Colonic mucosa (tissue), 4 donors: ENCODE measurements at regions not wholly inside any gene's neighbourhood (a gene's known extent, or its start where the extent isn't known, plus 50 kb on each side); places are given as distances from the start of the nearest gene placed in this dataset.

Experiments used
- DNase-seq: peaks from one replicate; pipeline ENCODE4 v3.0.0-alpha.2; 2020
- H3K27ac ChIP-seq: fragments of 200-600 bp; one replicate; pipeline ENCODE4 v1.8.0; 2021
- H3K27me3 ChIP-seq: fragments of 200-600 bp; one replicate; pipeline ENCODE4 v1.8.0; 2021
- H3K36me3 ChIP-seq: fragments of 200-600 bp; one replicate; pipeline ENCODE4 v1.8.0; 2021
- H3K4me1 ChIP-seq: fragments of 200-600 bp; one replicate; pipeline ENCODE4 v1.8.0; 2021; ENCODE audit warnings: mild to moderate bottlenecking
- H3K4me3 ChIP-seq: fragments of 200-600 bp; one replicate; pipeline ENCODE4 v1.8.0; 2021
- H3K9ac ChIP-seq, 2 donors: one replicate each; pipeline ENCODE4 v1.7.0; 2013; ENCODE audit warnings: control low read depth in 2 of 2, low read depth in 2 of 2, low read length in 2 of 2
- H3K9me3 ChIP-seq: fragments of 200-600 bp; one replicate; pipeline ENCODE4 v1.8.0; 2021
- CTCF ChIP-seq: fragments of 200-600 bp; IDR thresholded peaks from one replicate; pipeline ENCODE4 v1.8.0; 2022; ENCODE audit warnings: antibody characterized with exemption, mild to moderate bottlenecking
- intact Hi-C: fragments of 100-400 bp; cut with DNase I; formaldehyde crosslinking; loops from one replicate; pipeline ENCODE4 v1.14.1; 2022
- donor health status: healthy.
- donor health status: DM: no; HTN: no; CAD: no.
- donor health status: DM: no; HTN: no; CAD: no.

- intact Hi-C loops = no loop called here
- no peak for DNase-seq
- Histone ChIP-seq H3K4me1 (no peaks in the 10 kb centered on the region), H3K27ac (no peak overlapping the region), H3K4me3 (no peak overlapping the region), H3K9me3 (no peaks in the 10 kb centered on the region), H3K9ac (no peak overlapping the region), H3K27me3 (no peaks in the 10 kb centered on the region), H3K36me3 (no peaks in the 10 kb centered on the region)
- no peak for TF ChIP-seq CTCF
Measured at GRCh38 chr16:11472851-11473250, 113.9 kb downstream of the LITAF start.

- H3K27ac ChIP-seq = no peak overlapping the region
- intact Hi-C loops = no loop called here
- no peak for TF ChIP-seq CTCF
- no peaks in the 10 kb centered on the region for H3K9me3 ChIP-seq
- H3K4me1 ChIP-seq = no peaks in the 10 kb centered on the region
- no peaks in the 10 kb centered on the region for H3K27me3 ChIP-seq
- DNase-seq = no peak
- H3K9ac ChIP-seq = no peak overlapping the region
- H3K36me3 ChIP-seq = no peaks in the 10 kb centered on the region
- H3K4me3 ChIP-seq = no peak overlapping the region
Measured at GRCh38 chr16:11473728-11474127, 113.0 kb downstream of the LITAF start.

- Histone ChIP-seq H3K9me3 (no peaks in the 10 kb centered on the region), H3K9ac (no peak overlapping the region), H3K27me3 (no peaks in the 10 kb centered on the region), H3K4me1 (no peaks in the 10 kb centered on the region), H3K36me3 (no peaks in the 10 kb centered on the region), H3K27ac (no peak overlapping the region), H3K4me3 (no peak overlapping the region)
- no peak for TF ChIP-seq CTCF
- DNase-seq = no peak
- intact Hi-C loops = no loop called here
Measured at GRCh38 chr16:11474617-11475291, 112.0 kb downstream of the LITAF start.

- Histone ChIP-seq H3K27me3 (no peaks in the 10 kb centered on the region), H3K9ac (no peak overlapping the region), H3K9me3 (no peaks in the 10 kb centered on the region), H3K36me3 (no peaks in the 10 kb centered on the region), H3K4me1 (no peaks in the 10 kb centered on the region), H3K27ac (no peak overlapping the region), H3K4me3 (no peak overlapping the region)
- intact Hi-C loops = no loop called here
- TF ChIP-seq CTCF = no peak
- no peak for DNase-seq
Measured at GRCh38 chr16:11475896-11476630, 110.7 kb downstream of the LITAF start.

- TF ChIP-seq CTCF = no peak
- Histone ChIP-seq H3K4me1 (no peaks in the 10 kb centered on the region), H3K27me3 (no peaks in the 10 kb centered on the region), H3K4me3 (no peak overlapping the region), H3K9me3 (no peaks in the 10 kb centered on the region), H3K27ac (no peak overlapping the region), H3K36me3 (no peaks in the 10 kb centered on the region), H3K9ac (no peak overlapping the region)
- intact Hi-C loops = no loop called here
- DNase-seq = no peak
Measured at GRCh38 chr16:11476676-11477075, 110.0 kb downstream of the LITAF start.
